Aorta (tissue), 5 donors: ENCODE measurements at regions not wholly inside any gene's neighbourhood (a gene's known extent, or its start where the extent isn't known, plus 50 kb on each side); places are given as distances from the start of the nearest gene placed in this dataset.
"Not testable (repeated sequence)": the region's sequence is repeated elsewhere in the genome, so short reads cannot be mapped to it uniquely, and the experiment has no call there.

Experiments used
- ATAC-seq: fragments of 200-7000 bp; cut with Tn5 transposase; one replicate; pipeline ENCODE4 v1.9.1; 2022; ENCODE audit warnings: moderate library complexity; ENCODE audit not compliant: low FRiP score
- DNase-seq, 2 donors: peaks; one replicate each; pipeline ENCODE4 v3.0.0-alpha.2; 2020
- H3K27ac ChIP-seq, 2 donors: one replicate each; pipeline ENCODE4 v1.5.1; 2013; ENCODE audit warnings: low read length in 2 of 2, mild to moderate bottlenecking in 2 of 2, moderate library complexity in 2 of 2, control low read depth in 1 of 2, inconsistent platforms in 1 of 2, low read depth in 1 of 2
- H3K27me3 ChIP-seq, 2 donors: one replicate each; pipeline ENCODE4 v1.6.1; 2013; ENCODE audit warnings: control low read depth in 1 of 2, low read length in 1 of 2, mild to moderate bottlenecking in 1 of 2, moderate library complexity in 1 of 2; ENCODE audit not compliant: insufficient read depth in 2 of 2, control insufficient read depth in 1 of 2
- H3K36me3 ChIP-seq, 2 donors: one replicate each; pipeline ENCODE4 v1.6.1; 2013; ENCODE audit warnings: control low read depth in 1 of 2, low read length in 1 of 2, mild to moderate bottlenecking in 1 of 2; ENCODE audit not compliant: insufficient read depth in 2 of 2, control insufficient read depth in 1 of 2
- H3K4me1 ChIP-seq, 2 donors: one replicate each; pipeline ENCODE4 v1.6.1; 2013; ENCODE audit warnings: low read length in 2 of 2, control low read depth in 1 of 2, mild to moderate bottlenecking in 1 of 2, moderate library complexity in 1 of 2; ENCODE audit not compliant: insufficient read depth in 2 of 2, control insufficient read depth in 1 of 2
- H3K4me3 ChIP-seq, 2 donors: one replicate each; pipeline ENCODE4 v1.5.1; 2013; ENCODE audit warnings: low read length in 2 of 2, control low read depth in 1 of 2, mild to moderate bottlenecking in 1 of 2
- H3K9me3 ChIP-seq: one replicate; pipeline ENCODE4 v1.6.1; 2013; ENCODE audit warnings: mild to moderate bottlenecking, low read length; ENCODE audit not compliant: control insufficient read depth
- WGBS, 2 donors: extraction: QIAGEN DNeasy Blood & Tissue Kit; methylation state at CpG; one replicate each; pipeline ENCODE4 v1.1.7; 2013; 5-methylcytosine and 5-hydroxymethylcytosine counted together
- intact Hi-C, 2 donors: fragments of 100-400 bp; cut with DNase I; formaldehyde crosslinking; loops; one replicate each; pipeline versions ENCODE4 v1.14.2 to v1.15.0; 2022
- donor health status: healthy with polysubstance abuse.
- donor health status: Bipolar disorder and iron deficiency.
- donor health status: DM: no; HTN: no; CAD: no.
- donor health status: DM: no; HTN: no; CAD: no.
- donor health status: DM: yes; HTN: yes; CAD: no.

DNA sequence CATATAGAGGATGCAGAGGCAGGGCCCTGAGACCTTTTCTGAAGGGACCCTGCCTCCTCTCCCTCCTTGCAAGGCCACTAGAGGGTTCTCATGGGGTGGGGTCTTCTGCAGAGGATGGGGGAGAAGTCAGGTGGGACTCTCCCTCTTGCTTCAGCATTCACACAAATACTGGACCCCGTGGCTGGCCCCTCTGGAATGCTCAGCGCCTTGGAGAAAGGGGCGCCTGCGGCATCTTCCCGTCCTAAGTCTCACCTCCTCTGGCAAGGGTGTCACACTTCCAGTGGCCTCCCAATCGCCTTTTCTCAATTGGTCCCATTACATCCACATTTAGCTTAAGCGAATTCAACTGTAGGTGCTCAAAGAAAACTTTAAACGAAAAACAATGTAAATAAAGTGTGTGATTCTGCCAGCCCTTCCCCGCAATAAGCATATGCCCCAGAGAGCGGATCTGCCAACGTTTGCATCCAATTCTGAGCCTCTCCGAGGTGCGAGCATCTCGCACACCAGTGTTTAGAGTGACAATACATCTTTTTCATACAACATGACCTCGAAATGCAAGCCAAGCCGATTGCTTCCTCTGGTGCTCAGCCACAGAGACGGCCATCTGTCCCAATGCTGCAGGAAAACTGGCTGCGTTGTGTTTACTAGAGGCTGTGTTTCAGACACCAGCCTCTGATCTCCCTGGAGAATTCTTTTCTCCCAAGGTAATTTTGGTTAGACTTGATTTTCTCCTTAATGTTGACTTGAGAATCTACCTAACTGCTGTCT, 69.1 kb upstream of the WASF3 start:
- ATAC-seq: no peak
- H3K36me3 ChIP-seq: no peaks in the 10 kb centered on the region
- no peaks in the 10 kb centered on the region for H3K9me3 ChIP-seq
- DNase-seq: peak in 1 of 2 donors; percentile 28
- no peak overlapping the region for H3K27ac ChIP-seq
- 86 to 92% methylated on average over 18 of the region's 18 CpGs for WGBS, 2 donors
- intact Hi-C loops: no loop called here
- no peaks in the 10 kb centered on the region for H3K4me1 ChIP-seq
- no peak overlapping the region for H3K4me3 ChIP-seq
- no peaks in the 10 kb centered on the region for H3K27me3 ChIP-seq

DNA sequence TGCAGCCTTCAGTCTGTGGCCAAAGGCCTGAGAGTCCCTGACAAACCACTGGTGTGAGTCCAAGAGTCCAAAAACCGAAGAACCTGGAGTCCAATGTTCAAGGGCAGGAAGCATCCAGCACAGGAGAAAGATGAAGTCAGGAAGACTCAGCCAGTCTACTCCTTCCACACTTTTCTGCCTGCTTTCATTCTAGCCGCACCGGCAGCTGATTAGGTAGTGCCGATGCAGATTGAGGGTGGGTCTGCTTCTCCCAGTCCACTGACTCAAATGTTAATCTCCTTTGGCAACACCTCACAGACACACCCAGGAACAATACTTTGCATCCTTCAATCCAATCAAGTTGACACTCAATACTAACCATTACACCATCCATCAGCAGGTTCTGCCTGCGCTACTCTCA, 65.2 kb upstream of the WASF3 start:
- not testable (repeated sequence) for DNase-seq, H3K9me3 ChIP-seq, H3K36me3 ChIP-seq, H3K27ac ChIP-seq, ATAC-seq, H3K4me1 ChIP-seq, H3K27me3 ChIP-seq, H3K4me3 ChIP-seq
- 96% methylated on average over 5 of the region's 5 CpGs for WGBS, 2 donors
- intact Hi-C loops: loop anchor here in 1 of 2 donors (10.0 kb wide), 1 partner anchor 238 kb away; the partner anchor contains the start of gene CDK8

DNA sequence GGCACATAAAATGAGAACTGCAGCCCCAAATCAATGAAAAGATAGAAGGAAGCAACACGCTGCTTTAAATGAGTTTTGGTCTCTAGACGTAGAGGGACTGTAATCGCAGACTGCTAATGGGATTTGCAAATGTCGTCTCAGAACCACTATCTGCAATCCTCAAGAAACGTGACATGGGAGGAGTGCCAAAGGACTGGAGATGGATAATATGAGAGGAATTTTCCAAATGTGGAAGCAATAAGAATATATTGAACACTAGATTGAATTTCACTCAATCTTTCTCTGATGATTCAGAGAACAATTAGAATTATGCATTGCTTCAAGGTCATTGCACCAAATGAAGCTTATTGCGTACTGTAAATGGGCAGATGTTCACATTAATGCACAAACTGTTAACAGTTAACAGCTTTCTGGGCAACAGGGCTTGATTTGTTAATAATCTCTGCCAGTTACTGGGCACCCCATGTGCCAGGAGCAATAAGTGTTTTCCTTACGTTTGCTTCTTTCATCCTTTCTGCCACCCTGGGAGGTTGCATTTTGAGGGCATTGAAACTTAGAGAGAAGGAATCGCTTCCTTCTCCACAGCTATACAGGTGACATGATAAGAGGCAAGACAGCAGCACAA, 62.8 kb upstream of the WASF3 start:
- DNase-seq (peak in 1 of 2 donors; percentile 5), ATAC-seq (no peak)
- intact Hi-C loops: loop anchor here (5.0 to 10.0 kb wide), 2 partner anchors 203 to 240 kb away; partner anchors contain the start of gene CDK8 (in 1 of the 2)
- H3K4me3 ChIP-seq: no peak overlapping the region
- 77 to 79% methylated on average over 8 of the region's 8 CpGs for WGBS, 2 donors
- H3K9me3 ChIP-seq: no peaks in the 10 kb centered on the region
- no peak overlapping the region for H3K27ac ChIP-seq
- H3K4me1 ChIP-seq: no peaks in the 10 kb centered on the region
- H3K27me3 ChIP-seq: no peaks in the 10 kb centered on the region
- H3K36me3 ChIP-seq: no peaks in the 10 kb centered on the region

DNA sequence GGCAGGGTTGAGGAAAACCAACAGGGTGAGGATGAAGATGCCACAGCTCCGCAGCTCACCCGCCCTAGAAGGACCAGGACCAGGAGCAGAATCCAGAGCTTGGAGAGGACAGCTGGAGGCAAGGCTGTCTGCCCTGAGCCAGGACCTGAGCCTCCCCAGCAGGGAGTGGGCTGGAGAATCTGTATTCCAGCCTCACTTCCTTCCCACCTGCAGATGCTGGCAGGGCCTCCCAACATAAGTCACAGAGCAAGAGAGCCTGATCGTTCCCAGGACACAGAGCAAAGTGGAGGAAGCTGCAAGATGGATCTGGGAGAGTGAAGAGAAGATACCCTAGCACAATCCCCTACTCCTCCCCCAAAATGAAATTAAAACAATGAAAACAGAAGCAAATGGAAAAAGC, 61.7 kb upstream of the WASF3 start:
- Histone ChIP-seq H3K4me1 (no peaks in the 10 kb centered on the region), H3K27ac (no peak overlapping the region), H3K4me3 (no peak overlapping the region), H3K27me3 (no peaks in the 10 kb centered on the region), H3K36me3 (no peaks in the 10 kb centered on the region), H3K9me3 (no peaks in the 10 kb centered on the region)
- ATAC-seq: no peak
- no peak for DNase-seq
- intact Hi-C loops: loop anchor here (2.0 to 10.0 kb wide), 3 partner anchors 202 to 311 kb away; partner anchors contain the start of gene CDK8 (in 1 of the 2)
- WGBS, 2 donors: 85 to 88% methylated on average over 3 of the region's 3 CpGs

DNA sequence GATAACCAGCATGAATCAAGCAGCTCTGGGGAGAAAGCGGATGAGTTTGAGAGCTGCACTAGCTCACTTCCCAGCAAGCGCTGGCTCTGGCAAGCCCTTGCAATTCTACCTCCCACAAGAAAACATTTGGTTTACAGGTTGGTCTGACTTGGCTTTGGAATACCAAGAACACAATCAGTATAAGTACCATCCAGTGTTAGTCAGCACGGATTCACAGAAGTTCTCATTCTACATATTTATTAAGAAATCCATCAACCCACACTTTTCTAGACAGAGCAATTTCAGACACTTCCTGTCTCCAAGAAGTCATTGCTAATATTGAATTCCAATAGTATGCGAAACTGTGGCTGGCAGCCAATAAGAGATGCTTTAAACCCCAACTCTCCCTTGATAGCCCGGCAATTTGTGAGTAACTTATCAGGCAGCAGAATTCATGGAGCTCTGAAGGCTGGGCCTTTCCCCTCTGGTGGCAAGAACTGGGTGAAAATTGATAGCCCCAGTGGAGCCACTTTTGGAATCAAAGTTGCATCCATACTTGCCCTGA, 59.4 kb upstream of the WASF3 start:
- Histone ChIP-seq H3K9me3 (no peaks in the 10 kb centered on the region), H3K4me3 (no peak overlapping the region), H3K27ac (no peak overlapping the region), H3K27me3 (no peaks in the 10 kb centered on the region), H3K4me1 (no peaks in the 10 kb centered on the region), H3K36me3 (no peaks in the 10 kb centered on the region)
- no peak for ATAC-seq
- intact Hi-C loops: loop anchor here (2.0 to 10.0 kb wide), 3 partner anchors 199 to 313 kb away; partner anchors contain the start of gene CDK8 (in 1 of the 2)
- 70 to 78% methylated on average over 5 of the region's 5 CpGs for WGBS, 2 donors
- no peak for DNase-seq

DNA sequence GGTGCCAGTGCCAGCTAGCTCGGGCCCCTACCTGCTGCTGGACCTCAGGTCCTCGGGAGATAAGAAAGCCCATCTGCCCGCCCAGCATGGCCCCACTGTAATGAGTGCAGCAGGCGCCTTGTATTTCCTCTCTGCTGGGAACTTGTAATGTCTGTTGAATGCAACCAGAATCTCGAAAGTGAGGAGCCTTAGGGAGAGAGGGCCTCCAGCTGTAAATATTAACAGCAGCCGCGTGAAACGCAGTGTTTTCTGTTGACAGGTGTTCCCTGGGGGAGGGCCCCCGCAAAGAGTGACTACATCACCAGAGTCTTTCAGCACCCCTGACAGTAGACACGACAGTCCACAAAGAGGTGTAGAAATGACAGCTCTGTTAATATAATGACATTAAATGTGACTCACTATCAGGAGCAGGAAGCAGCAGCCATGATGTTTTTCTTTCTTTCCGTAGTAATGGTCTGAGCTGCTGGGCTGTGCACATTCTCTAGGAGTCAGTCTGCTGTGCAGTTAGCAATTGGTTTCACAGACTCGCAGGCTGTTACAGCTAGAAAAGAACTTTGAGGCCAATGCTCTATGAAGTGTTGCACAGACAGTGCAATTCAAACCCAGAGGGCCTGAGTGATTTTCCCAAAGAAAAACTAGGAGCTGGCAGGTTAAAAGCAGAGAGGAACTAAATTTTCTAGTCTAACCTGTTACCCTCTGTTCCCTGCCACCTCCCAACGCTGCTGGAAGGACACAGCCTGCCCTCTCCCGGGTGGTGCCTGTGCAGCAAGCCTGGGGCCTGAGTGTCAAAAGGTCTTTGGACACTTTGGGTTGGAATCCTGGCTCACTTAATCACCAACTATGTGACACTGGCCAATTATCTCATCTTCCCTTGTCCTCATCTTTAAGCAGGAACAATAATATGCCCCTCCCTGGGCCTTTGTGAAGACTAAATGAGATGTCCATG, 58.6 kb upstream of the WASF3 start:
- Histone ChIP-seq H3K27ac (no peak overlapping the region), H3K9me3 (no peaks in the 10 kb centered on the region), H3K4me1 (no peaks in the 10 kb centered on the region), H3K36me3 (no peaks in the 10 kb centered on the region), H3K27me3 (no peaks in the 10 kb centered on the region), H3K4me3 (no peak overlapping the region)
- WGBS, 2 donors: 53 to 60% methylated on average over 14 of the region's 14 CpGs
- DNase-seq (no peak), ATAC-seq (no peak)
- intact Hi-C loops: loop anchor here (5.0 to 10.0 kb wide), 2 partner anchors 198 to 244 kb away; partner anchors contain the start of gene CDK8 (in 1 of the 2)

DNA sequence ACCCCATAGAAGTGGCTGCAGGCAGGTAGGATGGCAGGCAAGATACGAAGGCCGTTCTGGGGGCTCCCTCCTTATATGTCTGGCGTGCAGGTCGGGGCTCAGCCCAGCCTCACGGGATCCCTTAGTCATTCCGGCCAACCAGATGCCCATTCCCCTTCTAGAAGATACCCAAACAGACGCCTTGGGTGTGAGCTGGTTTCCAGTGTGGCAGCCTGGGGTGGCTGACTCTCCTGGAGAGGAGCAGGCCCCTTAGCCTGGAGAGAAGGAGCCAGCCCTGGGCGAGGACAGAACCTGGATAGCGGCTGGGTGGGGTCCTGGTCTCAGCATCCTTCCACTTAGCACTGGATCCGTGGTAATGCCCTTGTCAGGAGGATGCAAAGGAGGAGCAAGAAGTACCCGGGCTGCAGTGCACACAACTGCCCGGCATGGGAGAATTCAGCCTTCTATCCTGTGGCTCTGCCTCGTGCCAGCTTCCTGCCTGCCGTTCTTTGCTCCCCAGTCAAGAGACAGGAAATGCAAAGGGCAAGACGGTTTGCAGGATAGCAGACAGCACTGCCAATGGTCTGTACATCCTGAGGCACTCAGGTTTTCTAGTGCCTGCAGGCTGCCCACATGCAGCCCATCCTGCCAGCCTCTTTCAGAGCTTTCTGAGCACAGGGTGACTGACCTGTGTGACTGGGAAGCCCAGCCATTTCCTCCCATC, 56.7 kb upstream of the WASF3 start:
- Histone ChIP-seq H3K27ac (no peak overlapping the region), H3K9me3 (no peaks in the 10 kb centered on the region), H3K4me3 (no peak overlapping the region), H3K36me3 (no peaks in the 10 kb centered on the region), H3K27me3 (no peaks in the 10 kb centered on the region), H3K4me1 (no peaks in the 10 kb centered on the region)
- ATAC-seq (no peak), DNase-seq (no peak)
- intact Hi-C loops: no loop called here
- 77 to 83% methylated on average over 15 of the region's 15 CpGs for WGBS, 2 donors

DNA sequence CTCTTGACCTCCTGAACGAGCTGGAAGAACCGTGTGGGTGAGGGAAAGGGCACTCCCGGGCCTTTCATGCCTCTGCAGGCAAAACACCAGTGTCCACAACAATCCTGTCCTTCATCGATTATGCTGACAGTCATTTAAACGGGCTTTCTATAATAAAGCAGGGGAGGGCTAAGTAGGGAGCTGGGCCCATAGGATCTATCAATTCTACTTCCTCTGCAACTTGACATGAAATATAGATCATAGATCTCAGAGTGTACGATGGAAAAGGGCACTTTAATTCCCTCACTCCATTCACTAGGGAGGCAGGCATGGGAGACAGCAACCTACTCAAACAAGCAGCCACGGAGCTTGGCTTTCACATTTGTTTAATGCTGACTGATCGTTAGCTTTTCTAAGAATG, 55.8 kb upstream of the WASF3 start:
- H3K4me3 ChIP-seq: no peak overlapping the region
- H3K9me3 ChIP-seq: no peaks in the 10 kb centered on the region
- intact Hi-C loops: no loop called here
- DNase-seq (no peak), ATAC-seq (no peak)
- 36 to 44% methylated on average over 8 of the region's 8 CpGs for WGBS, 2 donors
- no peaks in the 10 kb centered on the region for H3K27me3 ChIP-seq
- H3K27ac ChIP-seq: no peak overlapping the region
- H3K36me3 ChIP-seq: no peaks in the 10 kb centered on the region
- H3K4me1 ChIP-seq: no peaks in the 10 kb centered on the region
